NB4 (cell line): ENCODE measurements at regions not wholly inside any gene's neighbourhood (a gene's known extent, or its start where the extent isn't known, plus 50 kb on each side); places are given as distances from the start of the nearest gene placed in this dataset.

Experiments
- CTCF ChIP-seq: IDR thresholded peaks from one replicate; pipeline ENCODE4 v1.5.1; 2012; ENCODE audit warnings: low read depth, low read length
- MAX ChIP-seq: IDR thresholded peaks from 2 replicates; pipeline ENCODE4 v1.6.1; 2011; ENCODE audit warnings: low read depth, low read length
- POLR2A ChIP-seq: IDR thresholded peaks from 2 replicates; pipeline ENCODE4 v1.6.1; 2011; ENCODE audit warnings: mild to moderate bottlenecking; ENCODE audit not compliant: insufficient read length; ENCODE audit errors: extremely low read depth

- TF ChIP-seq POLR2A (no peak), CTCF (no peak), MAX (no peak)
These were observed 133.7 kb upstream of the CTBP2 start for GRCh38 chr10:125294109-125294508.
